ENCODE measurements at regions not wholly inside any gene's neighbourhood (a gene's known extent, or its start where the extent isn't known, plus 50 kb on each side); places are given as distances from the start of the nearest gene placed in this dataset.

GRCh38 chr13:29963089-29963488, 112.7 kb upstream of the UBL3 start:
- no peak for TF ChIP-seq POLR2A (IDR thresholded peaks at IDR 0.05)
- TF ChIP-seq, protein P1, sequence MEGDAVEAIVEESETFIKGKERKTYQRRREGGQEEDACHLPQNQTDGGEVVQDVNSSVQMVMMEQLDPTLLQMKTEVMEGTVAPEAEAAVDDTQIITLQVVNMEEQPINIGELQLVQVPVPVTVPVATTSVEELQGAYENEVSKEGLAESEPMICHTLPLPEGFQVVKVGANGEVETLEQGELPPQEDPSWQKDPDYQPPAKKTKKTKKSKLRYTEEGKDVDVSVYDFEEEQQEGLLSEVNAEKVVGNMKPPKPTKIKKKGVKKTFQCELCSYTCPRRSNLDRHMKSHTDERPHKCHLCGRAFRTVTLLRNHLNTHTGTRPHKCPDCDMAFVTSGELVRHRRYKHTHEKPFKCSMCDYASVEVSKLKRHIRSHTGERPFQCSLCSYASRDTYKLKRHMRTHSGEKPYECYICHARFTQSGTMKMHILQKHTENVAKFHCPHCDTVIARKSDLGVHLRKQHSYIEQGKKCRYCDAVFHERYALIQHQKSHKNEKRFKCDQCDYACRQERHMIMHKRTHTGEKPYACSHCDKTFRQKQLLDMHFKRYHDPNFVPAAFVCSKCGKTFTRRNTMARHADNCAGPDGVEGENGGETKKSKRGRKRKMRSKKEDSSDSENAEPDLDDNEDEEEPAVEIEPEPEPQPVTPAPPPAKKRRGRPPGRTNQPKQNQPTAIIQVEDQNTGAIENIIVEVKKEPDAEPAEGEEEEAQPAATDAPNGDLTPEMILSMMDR (IDR thresholded peaks at IDR 0.05), result no peak
- intact Hi-C loops (cut with DNase I; ENCODE audit: low total_unique reads), result no loop called here

DNA sequence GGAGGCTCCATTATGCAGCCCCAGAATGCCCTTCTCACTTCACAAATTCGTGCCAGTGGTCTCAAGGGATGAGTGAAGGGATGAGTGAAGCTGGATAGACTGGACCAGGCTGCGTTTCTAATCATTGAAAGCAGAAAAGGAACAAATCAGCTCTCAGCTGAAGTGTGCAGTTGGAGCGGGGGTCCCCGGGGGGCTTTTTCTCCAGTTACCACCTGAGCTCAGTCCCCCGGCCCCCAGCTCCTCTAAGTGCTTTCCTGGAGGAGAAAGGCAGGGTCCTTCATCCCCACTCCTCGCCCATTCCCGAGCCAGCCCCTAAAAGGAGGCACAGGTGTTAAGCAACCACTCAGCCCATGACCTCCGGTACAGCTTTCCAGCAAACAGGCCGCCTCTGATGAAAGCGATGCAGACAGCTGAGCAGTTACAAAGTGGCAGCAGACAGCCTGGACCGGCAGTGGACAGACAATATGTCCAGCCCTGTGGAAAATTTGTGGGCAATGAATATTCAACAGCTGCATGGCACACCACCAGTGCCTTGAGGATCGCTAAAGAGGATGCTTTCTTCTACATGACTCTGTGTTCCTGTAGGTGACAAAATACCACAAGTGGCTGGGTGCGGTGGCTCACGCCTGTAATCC, 110.7 kb upstream of the UBL3 start:
- no peaks in the 10 kb centered on the region for H3K27me3 ChIP-seq
- H3K4me1 ChIP-seq, result no peaks in the 10 kb centered on the region
- no peak overlapping the region for H3K27ac ChIP-seq
- intact Hi-C loops (cut with DNase I; ENCODE audit: low total_unique reads), result no loop called here
- H3K9me3 ChIP-seq, result no peaks in the 10 kb centered on the region
- TF ChIP-seq POLR2A (IDR thresholded peaks at IDR 0.05), result no peak
- TF ChIP-seq, protein P1 (IDR thresholded peaks at IDR 0.05), result no peak
- H3K4me3 ChIP-seq, result no peak overlapping the region
- no peak for DNase-seq
- H3K36me3 ChIP-seq, result no peaks in the 10 kb centered on the region

More at GRCh38 chr13:29963089-29963488, 112.7 kb upstream of the UBL3 start:
- Histone ChIP-seq H3K9me3 (no peaks in the 10 kb centered on the region), H3K4me3 (no peak overlapping the region), H3K27me3 (no peaks in the 10 kb centered on the region), H3K27ac (no peak overlapping the region), H3K4me1 (no peaks in the 10 kb centered on the region), H3K36me3 (no peaks in the 10 kb centered on the region)
- no peak for DNase-seq

DNA sequence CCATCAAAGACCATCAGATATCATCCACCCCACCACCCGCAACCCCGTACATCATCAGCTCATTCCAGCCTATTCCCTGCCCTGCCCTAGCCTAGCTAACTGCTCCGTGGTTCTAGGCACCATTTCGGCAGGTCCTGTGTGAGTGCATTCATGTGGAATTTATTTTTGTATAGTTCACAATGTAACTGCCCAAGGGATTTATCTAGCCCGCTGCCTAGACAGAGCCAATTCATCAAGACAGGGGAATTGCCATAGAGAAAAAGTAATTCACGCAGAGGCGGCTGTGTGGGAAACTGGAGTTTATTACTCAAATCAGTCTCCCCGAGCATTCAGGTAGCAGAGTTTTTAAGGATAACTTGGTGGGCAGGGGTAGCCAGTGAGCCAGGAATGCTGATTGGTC, 109.2 kb upstream of the UBL3 start:
- no peaks in the 10 kb centered on the region for H3K4me1 ChIP-seq
- no peaks in the 10 kb centered on the region for H3K9me3 ChIP-seq
- DNase-seq, result no peak
- H3K4me3 ChIP-seq, result no peak overlapping the region
- no peaks in the 10 kb centered on the region for H3K36me3 ChIP-seq
- intact Hi-C loops (cut with DNase I; ENCODE audit: low total_unique reads), result no loop called here
- H3K27ac ChIP-seq, result no peak overlapping the region
- H3K27me3 ChIP-seq, result no peaks in the 10 kb centered on the region
- TF ChIP-seq POLR2A (IDR thresholded peaks at IDR 0.05), result no peak
- TF ChIP-seq, protein P1 (IDR thresholded peaks at IDR 0.05), result no peak

GRCh38 chr13:29959086-29959485, 108.7 kb upstream of the UBL3 start:
- H3K4me3 ChIP-seq, result no peak overlapping the region
- intact Hi-C loops (cut with DNase I; ENCODE audit: low total_unique reads), result no loop called here
- H3K9me3 ChIP-seq, result no peaks in the 10 kb centered on the region
- H3K27ac ChIP-seq, result no peak overlapping the region
- no peaks in the 10 kb centered on the region for H3K27me3 ChIP-seq
- no peak for DNase-seq
- no peaks in the 10 kb centered on the region for H3K4me1 ChIP-seq
- no peaks in the 10 kb centered on the region for H3K36me3 ChIP-seq
- TF ChIP-seq POLR2A (IDR thresholded peaks at IDR 0.05), result no peak
- TF ChIP-seq, protein P1 (IDR thresholded peaks at IDR 0.05), result no peak

DNA sequence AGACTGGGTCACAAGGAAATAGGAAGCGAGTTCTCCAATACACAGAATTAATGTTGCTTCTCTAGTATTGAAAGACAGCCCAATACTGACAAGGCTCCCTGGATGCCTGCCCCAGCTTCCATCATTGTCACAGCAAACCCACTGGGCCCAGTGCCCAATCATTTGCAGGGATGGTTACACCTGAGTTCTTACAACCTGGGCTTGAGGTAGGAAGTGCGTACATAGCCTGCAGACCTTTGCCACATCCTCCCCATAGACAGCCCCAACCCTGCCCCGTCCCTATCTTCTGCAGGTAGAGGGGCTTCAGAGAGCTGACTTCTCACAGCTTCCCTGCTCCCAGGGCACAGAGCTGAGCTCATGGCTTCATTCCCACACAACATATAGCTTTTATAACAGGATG, 108.1 kb upstream of the UBL3 start:
- intact Hi-C loops (cut with DNase I; ENCODE audit: low total_unique reads), result no loop called here
- Histone ChIP-seq H3K4me1 (no peaks in the 10 kb centered on the region), H3K27ac (no peak overlapping the region), H3K4me3 (no peak overlapping the region), H3K9me3 (no peaks in the 10 kb centered on the region), H3K27me3 (no peaks in the 10 kb centered on the region), H3K36me3 (no peaks in the 10 kb centered on the region)
- no peak for DNase-seq
- TF ChIP-seq POLR2A (IDR thresholded peaks at IDR 0.05), result no peak
- TF ChIP-seq, protein P1 (IDR thresholded peaks at IDR 0.05), result no peak

Measured in uterus (tissue), 3 donors.